ENCODE measurements at regions not wholly inside any gene's neighbourhood (a gene's known extent, or its start where the extent isn't known, plus 50 kb on each side); places are given as distances from the start of the nearest gene placed in this dataset.
"Not testable (repeated sequence)": the region's sequence is repeated elsewhere in the genome, so short reads cannot be mapped to it uniquely, and the experiment has no call there.

- Histone ChIP-seq H3K27ac (ENCODE audit: extremely low read length, insufficient read depth, low read length) (no peak overlapping the region), H3K4me2 (ENCODE audit: low read depth, low read length) (no peak overlapping the region), H4K20me1 (ENCODE audit: insufficient read depth, low read length) (no peaks in the 10 kb centered on the region), H3K9ac (ENCODE audit: insufficient read depth, low read depth, low read length) (no peak overlapping the region), H3K79me2 (ENCODE audit: insufficient read depth, low read length) (no peaks in the 10 kb centered on the region), H3K9me3 (ENCODE audit: low read length) (no peaks in the 10 kb centered on the region), H3K27me3 (ENCODE audit: control insufficient read depth in 1 of 2, insufficient read depth in 2 of 2, low read length in 2 of 2) (no peaks in the 10 kb centered on the region), H3K4me3 (replicated peaks in 1 of 3; ENCODE audit: insufficient read depth in 1 of 3, low read depth in 2 of 3, low read length in 3 of 3) (no peak overlapping the region), H3K36me3 (replicated peaks in 1 of 2; ENCODE audit: control insufficient read depth in 1 of 2, insufficient read depth in 2 of 2, low read length in 2 of 2) (no peaks in the 10 kb centered on the region), H2AFZ (ENCODE audit: low read length) (no peak overlapping the region), H3K4me1 (ENCODE audit: insufficient read depth, low read length) (no peaks in the 10 kb centered on the region; the same call in 1 of the 2 replicates)
- TF ChIP-seq HDAC6 (IDR thresholded peaks at IDR 0.05; ENCODE audit: low read depth, low read length) (no peak), ZNF446 (CRISPR knock-in tag; IDR thresholded peaks at IDR 0.05) (no peak), PHB2 (IDR thresholded peaks at IDR 0.05; ENCODE audit: partially characterized antibody) (no peak), MNT (IDR thresholded peaks at IDR 0.05) (no peak), ZFP41 (CRISPR knock-in tag; IDR thresholded peaks at IDR 0.05; ENCODE audit: borderline replicate concordance) (no peak), RXRB (CRISPR knock-in tag; IDR thresholded peaks at IDR 0.05; ENCODE audit: borderline replicate concordance) (no peak), EP300 (IDR thresholded peaks at IDR 0.05; ENCODE audit: low read depth in 2 of 2, low read length in 2 of 2) (no peak), EP300 (CRISPR knock-in tag; IDR thresholded peaks at IDR 0.05; ENCODE audit: borderline replicate concordance) (no peak), FOXP4 (CRISPR knock-in tag; IDR thresholded peaks at IDR 0.05) (no peak), ESRRA (CRISPR knock-in tag; IDR thresholded peaks at IDR 0.05; ENCODE audit: low read depth) (no peak), NCOA1 (CRISPR knock-in tag; IDR thresholded peaks at IDR 0.05) (no peak)
- in situ Hi-C loops (cut with HindIII; ENCODE audit: extremely low pct_ligation_motif_present, low pct_unique_long_range_greater_than_20kb) (no loop called here), intact Hi-C loops (cut with micrococcal nuclease; ENCODE audit: unreplicated experiment) (no loop called here)
- FAIRE-seq (no peak), ATAC-seq (no peak), DNase-seq (ENCODE audit: low spot score) (no peak)
- ChIA-PET POLR2A (no interaction called here), CTCF (ENCODE audit: low intra/inter-chr PET ratio, low total read pairs) (no interaction called here)
- no TSS peak for BruUV-seq (replicated peaks)
- 18% methylated on average over 8 of the region's 8 CpGs for WGBS (ENCODE audit: low lambda C conversion rate)
Observed at GRCh38 chr5:168101352-168101751, 190.1 kb upstream of the WWC1 start.

GRCh38 chr5:168103018-168103417 lies 188.4 kb upstream of the WWC1 start:
- H3K9ac ChIP-seq (ENCODE audit: insufficient read depth, low read depth, low read length); in situ Hi-C loops (cut with HindIII; ENCODE audit: extremely low pct_ligation_motif_present, low pct_unique_long_range_greater_than_20kb); H3K4me2 ChIP-seq (ENCODE audit: low read depth, low read length); H3K36me3 ChIP-seq (replicated peaks in 1 of 2; ENCODE audit: control insufficient read depth in 1 of 2, insufficient read depth in 2 of 2, low read length in 2 of 2); BruUV-seq (replicated peaks); intact Hi-C loops (cut with micrococcal nuclease; ENCODE audit: unreplicated experiment); H3K4me1 ChIP-seq (ENCODE audit: insufficient read depth, low read length); FAIRE-seq; POLR2A ChIA-PET; H3K27ac ChIP-seq (ENCODE audit: extremely low read length, insufficient read depth, low read length); ATAC-seq; H3K79me2 ChIP-seq (ENCODE audit: insufficient read depth, low read length); H3K4me3 ChIP-seq (replicated peaks in 1 of 3; ENCODE audit: insufficient read depth in 1 of 3, low read depth in 2 of 3, low read length in 3 of 3); H4K20me1 ChIP-seq (ENCODE audit: insufficient read depth, low read length); CTCF ChIA-PET (ENCODE audit: low intra/inter-chr PET ratio, low total read pairs); H3K27me3 ChIP-seq (ENCODE audit: control insufficient read depth in 1 of 2, insufficient read depth in 2 of 2, low read length in 2 of 2); DNase-seq (ENCODE audit: low spot score); H2AFZ ChIP-seq (ENCODE audit: low read length); H3K9me3 ChIP-seq (ENCODE audit: low read length): not testable (repeated sequence)
- WGBS (ENCODE audit: low lambda C conversion rate), result 73% methylated on average over 6 of the region's 6 CpGs
